ENCODE measurements at regions not wholly inside any gene's neighbourhood (a gene's known extent, or its start where the extent isn't known, plus 50 kb on each side); places are given as distances from the start of the nearest gene placed in this dataset.

DNA sequence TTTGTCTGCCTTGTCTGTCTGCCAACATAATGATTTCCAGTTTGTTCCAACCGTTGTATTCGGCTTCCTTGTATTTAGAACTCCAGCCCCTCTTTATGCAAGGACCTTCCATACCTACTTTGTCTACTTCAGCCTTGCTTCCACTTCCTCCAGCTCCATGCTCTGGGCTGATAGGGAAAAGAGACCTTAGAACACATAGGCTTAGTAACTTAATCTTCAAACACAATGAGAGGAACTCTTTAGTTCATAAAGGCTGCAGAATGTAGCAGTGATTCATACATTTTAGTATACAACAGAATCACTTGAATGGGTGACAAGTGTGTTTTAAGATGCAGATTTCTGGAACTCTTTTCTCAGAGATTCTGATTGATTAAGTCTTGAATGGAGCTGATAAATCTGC lies 102.8 kb upstream of the IFNE start:
- WGBS, 2 donors: 80 to 86% methylated on average over 2 of the region's 2 CpGs
- no peaks in the 10 kb centered on the region for H3K4me1 ChIP-seq (ENCODE audit: control insufficient read depth in 1 of 2, insufficient read depth in 2 of 2, low read length in 2 of 2)
- H3K27me3 ChIP-seq (ENCODE audit: control insufficient read depth in 1 of 2, insufficient read depth in 2 of 2, low read length in 1 of 2): no peaks in the 10 kb centered on the region
- ATAC-seq (ENCODE audit: low FRiP score) (no peak), DNase-seq (no peak)
- intact Hi-C loops (cut with DNase I): no loop called here
- no peak overlapping the region for H3K27ac ChIP-seq (ENCODE audit: low read depth in 1 of 2, low read length in 2 of 2)
- no peaks in the 10 kb centered on the region for H3K9me3 ChIP-seq (ENCODE audit: control insufficient read depth, low read length)
- no peak overlapping the region for H3K4me3 ChIP-seq (ENCODE audit: low read length in 2 of 2)
- H3K36me3 ChIP-seq (ENCODE audit: control insufficient read depth in 1 of 2, insufficient read depth in 2 of 2, low read length in 1 of 2): no peaks in the 10 kb centered on the region

DNA sequence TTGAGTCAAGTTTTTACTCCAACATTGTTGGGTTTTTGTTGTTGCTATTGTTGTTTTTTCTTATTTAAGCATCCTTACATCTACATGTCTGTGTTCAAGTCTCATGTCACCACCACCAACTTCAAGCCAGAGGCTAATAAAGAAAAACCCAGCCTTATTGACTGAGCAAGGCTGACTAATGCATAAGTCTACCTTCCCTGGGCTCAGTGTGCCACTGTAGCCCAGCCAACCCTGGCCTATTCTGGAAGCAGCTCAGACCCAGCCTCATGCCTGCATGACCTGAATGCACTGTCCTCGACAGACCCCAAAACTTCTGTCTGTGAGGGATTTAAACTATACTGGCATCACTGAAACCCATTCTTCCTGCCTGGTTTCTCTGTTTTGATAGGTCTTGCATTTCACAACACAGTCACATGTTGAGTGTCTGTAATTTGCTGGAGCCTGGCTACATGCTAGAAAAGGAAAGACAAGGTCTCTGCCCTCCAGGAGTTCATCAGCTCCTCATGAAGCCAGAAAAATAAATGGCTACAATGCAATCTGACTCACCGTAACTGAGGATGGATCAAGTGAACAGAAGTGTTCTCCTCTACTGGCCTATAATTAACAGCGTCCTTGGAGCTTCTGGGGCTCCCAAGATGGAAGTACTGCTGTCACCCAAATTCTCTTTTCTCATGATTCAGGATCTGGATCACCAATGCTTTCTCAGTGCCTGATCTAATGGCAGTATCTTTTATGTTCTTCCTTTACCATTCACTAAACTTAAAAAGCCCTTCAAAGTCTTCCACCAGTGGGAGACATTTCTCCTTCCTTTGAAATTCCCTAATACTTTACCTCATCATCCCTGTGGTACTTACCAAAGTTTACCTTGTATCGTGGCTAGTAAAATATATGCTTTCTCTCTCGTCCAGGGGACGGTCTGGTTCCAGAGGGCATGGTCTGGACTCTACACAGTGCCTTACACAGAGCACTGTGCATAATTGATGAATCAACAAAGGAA lies 103.9 kb upstream of the IFNE start:
- no peak overlapping the region for H3K27ac ChIP-seq (ENCODE audit: low read depth in 1 of 2, low read length in 2 of 2)
- H3K4me1 ChIP-seq (ENCODE audit: control insufficient read depth in 1 of 2, insufficient read depth in 2 of 2, low read length in 2 of 2): no peaks in the 10 kb centered on the region
- no peaks in the 10 kb centered on the region for H3K9me3 ChIP-seq (ENCODE audit: control insufficient read depth, low read length)
- 76 to 80% methylated on average over 6 of the region's 6 CpGs for WGBS, 2 donors
- no peak overlapping the region for H3K4me3 ChIP-seq (ENCODE audit: low read length in 2 of 2)
- DNase-seq (no peak), ATAC-seq (ENCODE audit: low FRiP score) (no peak)
- no peaks in the 10 kb centered on the region for H3K27me3 ChIP-seq (ENCODE audit: control insufficient read depth in 1 of 2, insufficient read depth in 2 of 2, low read length in 1 of 2)
- intact Hi-C loops (cut with DNase I): no loop called here
- no peaks in the 10 kb centered on the region for H3K36me3 ChIP-seq (ENCODE audit: control insufficient read depth in 1 of 2, insufficient read depth in 2 of 2, low read length in 1 of 2)

DNA sequence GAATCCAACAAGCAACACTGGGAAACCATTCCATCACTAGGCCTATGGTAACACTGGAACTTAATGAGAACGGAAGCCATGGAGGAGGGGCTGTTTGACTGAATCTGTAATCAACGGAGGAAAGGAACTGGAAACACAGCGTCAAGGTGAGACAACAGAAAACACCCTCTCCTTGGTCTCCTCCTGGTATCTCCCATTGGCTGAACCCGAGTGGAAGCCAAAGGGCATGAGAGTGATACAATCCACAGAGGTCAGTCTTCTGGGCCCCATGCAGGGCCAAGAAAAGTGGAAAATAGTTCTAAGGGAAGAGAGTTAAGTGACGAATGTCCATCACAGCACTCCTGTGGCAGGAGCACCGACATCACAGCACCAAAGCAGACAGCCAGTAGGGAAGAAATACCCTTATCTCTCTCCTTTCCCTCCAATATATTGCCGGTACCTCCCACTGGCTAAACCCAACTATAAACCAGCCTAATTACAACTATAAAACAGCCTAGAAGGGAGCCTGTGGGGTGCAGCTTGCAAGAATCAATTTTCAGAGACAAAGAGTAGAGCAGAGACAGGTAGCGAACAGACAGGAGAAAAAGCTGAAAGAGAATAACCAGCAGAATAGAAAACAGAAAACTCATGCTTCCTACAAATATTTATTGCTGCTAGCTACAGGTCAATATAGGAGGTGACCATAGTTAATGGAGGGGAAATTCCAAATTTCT lies 107.4 kb upstream of the IFNE start:
- intact Hi-C loops (cut with DNase I): no loop called here

DNA sequence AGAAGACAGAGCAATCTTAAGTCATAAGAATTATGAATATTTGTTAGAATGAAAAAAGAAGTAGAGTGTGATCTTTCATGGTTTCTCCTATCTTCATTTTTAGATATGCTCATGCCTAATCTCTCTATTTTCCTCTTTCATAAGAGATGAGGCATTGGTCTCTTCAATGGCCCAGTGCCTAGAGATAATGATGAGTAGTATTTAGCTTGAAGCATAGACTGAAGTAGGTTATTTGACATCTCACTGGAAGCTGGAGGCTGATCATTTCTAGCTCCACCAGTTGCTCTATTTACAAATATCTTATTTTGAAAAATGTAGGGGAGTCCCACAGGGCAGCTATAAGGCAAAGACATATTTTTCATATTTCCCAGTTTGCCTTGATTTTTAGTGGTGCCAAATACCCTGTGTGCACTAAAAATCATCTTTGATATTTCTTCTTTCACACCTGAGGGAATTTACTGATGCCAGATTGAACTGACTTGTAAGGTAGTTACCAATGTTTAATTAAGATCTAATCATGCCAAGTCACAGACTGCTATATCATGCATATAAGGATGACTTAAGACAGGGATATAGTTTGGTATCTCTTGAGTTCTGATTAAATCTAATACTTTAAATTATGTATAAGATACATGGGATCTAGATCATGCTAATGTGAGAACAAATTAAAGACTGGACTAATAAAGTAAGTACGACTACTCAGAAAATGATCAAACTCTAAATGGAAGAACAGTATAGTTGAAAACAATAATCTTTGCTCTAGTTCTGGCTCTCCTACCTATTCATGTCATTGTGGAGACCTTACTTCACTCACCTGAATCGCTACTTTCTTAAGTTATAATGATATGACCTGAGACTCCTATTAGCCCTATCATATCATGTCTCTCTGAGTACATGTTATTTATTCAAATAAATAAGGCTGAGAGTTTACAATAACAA lies 108.2 kb upstream of the IFNE start:
- Histone ChIP-seq H3K36me3 (ENCODE audit: control insufficient read depth in 1 of 2, insufficient read depth in 2 of 2, low read length in 1 of 2) (no peaks in the 10 kb centered on the region), H3K4me1 (ENCODE audit: control insufficient read depth in 1 of 2, insufficient read depth in 2 of 2, low read length in 2 of 2) (peaks cover 0 to 2% of the 10 kb centered on the region in 2 donors), H3K27me3 (ENCODE audit: control insufficient read depth in 1 of 2, insufficient read depth in 2 of 2, low read length in 1 of 2) (no peaks in the 10 kb centered on the region), H3K4me3 (ENCODE audit: low read length in 2 of 2) (no peak overlapping the region), H3K9me3 (ENCODE audit: control insufficient read depth, low read length) (no peaks in the 10 kb centered on the region), H3K27ac (ENCODE audit: low read depth in 1 of 2, low read length in 2 of 2) (no peak overlapping the region)
- 92 to 93% methylated on average over 2 of the region's 2 CpGs for WGBS, 2 donors
- ATAC-seq (ENCODE audit: low FRiP score) (no peak), DNase-seq (no peak)
- intact Hi-C loops (cut with DNase I): no loop called here

More for the DNA sequence above, 107.4 kb upstream of the IFNE start:
- no peak overlapping the region for H3K27ac ChIP-seq (ENCODE audit: low read depth in 1 of 2, low read length in 2 of 2)
- peaks cover 0 to 2% of the 10 kb centered on the region in 2 donors for H3K4me1 ChIP-seq (ENCODE audit: control insufficient read depth in 1 of 2, insufficient read depth in 2 of 2, low read length in 2 of 2)
- H3K27me3 ChIP-seq (ENCODE audit: control insufficient read depth in 1 of 2, insufficient read depth in 2 of 2, low read length in 1 of 2): no peaks in the 10 kb centered on the region
- WGBS, 2 donors: 80 to 82% methylated on average over 8 of the region's 8 CpGs
- DNase-seq: no peak
- H3K36me3 ChIP-seq (ENCODE audit: control insufficient read depth in 1 of 2, insufficient read depth in 2 of 2, low read length in 1 of 2): no peaks in the 10 kb centered on the region
- no peak for ATAC-seq (ENCODE audit: low FRiP score)
- no peaks in the 10 kb centered on the region for H3K9me3 ChIP-seq (ENCODE audit: control insufficient read depth, low read length)
- no peak overlapping the region for H3K4me3 ChIP-seq (ENCODE audit: low read length in 2 of 2)

DNA sequence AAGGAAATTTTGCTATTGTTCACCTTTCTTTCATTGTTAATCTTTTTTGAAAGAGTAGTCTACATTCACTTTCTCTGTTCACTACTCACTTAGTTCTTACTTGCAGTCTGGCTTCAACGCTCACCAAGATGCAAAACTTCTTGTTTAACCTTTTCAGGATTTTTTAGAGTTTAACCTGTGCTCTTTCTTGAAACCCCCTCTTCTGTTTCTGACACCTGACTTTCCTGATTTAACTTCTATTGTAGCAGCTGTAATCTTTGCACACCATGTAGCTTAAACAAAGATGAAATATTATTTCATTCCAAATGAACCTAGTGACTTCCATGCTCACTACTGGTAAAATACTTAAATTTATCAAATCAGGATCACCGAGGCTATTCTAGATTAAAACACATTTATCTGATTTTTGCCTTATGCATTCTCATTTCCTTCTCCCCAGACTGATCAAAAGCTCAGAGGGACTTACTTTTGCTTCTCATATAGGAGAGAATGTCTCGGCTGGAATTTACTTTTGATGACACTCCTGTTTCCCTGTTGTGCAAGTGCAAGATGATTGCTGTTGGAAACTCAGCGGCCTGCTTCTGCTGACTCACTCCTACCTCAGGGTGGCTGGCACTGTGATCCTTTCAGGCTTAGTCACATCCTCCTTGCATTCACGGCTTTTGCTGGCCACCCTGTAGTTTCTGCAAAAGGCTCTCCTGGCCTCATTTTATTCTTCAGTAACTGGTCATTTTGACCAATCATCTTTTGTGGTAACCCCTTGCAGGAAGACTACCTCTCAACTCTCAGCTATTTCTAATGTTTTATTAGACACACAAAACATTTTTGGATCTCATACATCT lies 109.3 kb upstream of the IFNE start:
- ATAC-seq (ENCODE audit: low FRiP score) (peak; percentile 71), DNase-seq (peak; percentile 77 to 78)
- intact Hi-C loops (cut with DNase I): no loop called here
- H3K36me3 ChIP-seq (ENCODE audit: control insufficient read depth in 1 of 2, insufficient read depth in 2 of 2, low read length in 1 of 2): no peaks in the 10 kb centered on the region
- 49 to 51% methylated on average over 5 of the region's 5 CpGs for WGBS, 2 donors
- H3K9me3 ChIP-seq (ENCODE audit: control insufficient read depth, low read length): no peaks in the 10 kb centered on the region
- H3K27me3 ChIP-seq (ENCODE audit: control insufficient read depth in 1 of 2, insufficient read depth in 2 of 2, low read length in 1 of 2): no peaks in the 10 kb centered on the region
- no peak overlapping the region for H3K4me3 ChIP-seq (ENCODE audit: low read length in 2 of 2)
- no peak overlapping the region for H3K27ac ChIP-seq (ENCODE audit: low read depth in 1 of 2, low read length in 2 of 2)
- H3K4me1 ChIP-seq (ENCODE audit: control insufficient read depth in 1 of 2, insufficient read depth in 2 of 2, low read length in 2 of 2): peaks cover 0 to 2% of the 10 kb centered on the region in 2 donors

DNA sequence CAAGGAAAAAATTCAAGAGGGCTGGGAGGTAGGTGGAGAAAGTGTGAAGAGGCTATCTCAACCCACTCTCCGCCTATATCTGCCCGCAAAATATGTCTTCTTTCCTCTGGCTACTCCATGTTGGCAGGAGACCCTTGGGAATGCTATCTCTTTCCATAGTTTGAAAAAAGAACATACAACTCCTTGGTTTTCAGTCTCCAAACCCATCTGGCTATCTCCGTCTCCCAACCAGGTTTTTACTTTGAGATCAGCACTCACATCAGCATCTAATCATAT lies 109.9 kb upstream of the IFNE start:
- 91 to 92% methylated on average over 3 of the region's 3 CpGs for WGBS, 2 donors
- Histone ChIP-seq H3K27ac (ENCODE audit: low read depth in 1 of 2, low read length in 2 of 2) (no peak overlapping the region), H3K9me3 (ENCODE audit: control insufficient read depth, low read length) (no peaks in the 10 kb centered on the region), H3K27me3 (ENCODE audit: control insufficient read depth in 1 of 2, insufficient read depth in 2 of 2, low read length in 1 of 2) (no peaks in the 10 kb centered on the region), H3K4me1 (ENCODE audit: control insufficient read depth in 1 of 2, insufficient read depth in 2 of 2, low read length in 2 of 2) (peaks cover 0 to 2% of the 10 kb centered on the region in 2 donors), H3K36me3 (ENCODE audit: control insufficient read depth in 1 of 2, insufficient read depth in 2 of 2, low read length in 1 of 2) (no peaks in the 10 kb centered on the region), H3K4me3 (ENCODE audit: low read length in 2 of 2) (no peak overlapping the region)
- no peak for DNase-seq
- intact Hi-C loops (cut with DNase I): no loop called here
- ATAC-seq (ENCODE audit: low FRiP score): no peak

DNA sequence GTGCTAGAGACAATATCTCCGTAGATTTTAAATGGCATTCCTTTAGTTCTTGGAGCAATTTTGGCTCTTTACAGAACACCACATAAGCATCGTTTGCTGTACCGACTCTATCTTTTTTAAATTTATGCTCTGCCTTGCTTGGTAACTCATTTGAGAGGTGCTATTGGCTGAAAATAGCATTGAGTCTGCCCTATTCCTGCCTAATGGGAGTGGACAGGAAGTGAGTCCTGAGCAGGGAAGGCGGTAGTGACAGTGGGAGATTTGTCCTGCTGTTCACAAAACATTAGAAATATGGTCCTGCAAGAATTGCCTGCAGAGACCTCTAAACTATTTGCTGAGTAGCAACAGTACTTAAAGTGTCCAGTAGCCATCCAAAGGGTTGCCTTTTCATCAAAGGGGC lies 115.2 kb upstream of the IFNE start:
- DNase-seq: no peak
- intact Hi-C loops (cut with DNase I): no loop called here
- no peak overlapping the region for H3K27ac ChIP-seq (ENCODE audit: low read depth in 1 of 2, low read length in 2 of 2)
- H3K4me3 ChIP-seq (ENCODE audit: low read length in 2 of 2): no peak overlapping the region
- 59 to 65% methylated on average over 4 of the region's 4 CpGs for WGBS, 2 donors
- peaks cover 1% of the 10 kb centered on the region for H3K9me3 ChIP-seq (ENCODE audit: control insufficient read depth, low read length)
- peaks cover 0 to 2% of the 10 kb centered on the region in 2 donors for H3K27me3 ChIP-seq (ENCODE audit: control insufficient read depth in 1 of 2, insufficient read depth in 2 of 2, low read length in 1 of 2)
- H3K36me3 ChIP-seq (ENCODE audit: control insufficient read depth in 1 of 2, insufficient read depth in 2 of 2, low read length in 1 of 2): no peaks in the 10 kb centered on the region
- H3K4me1 ChIP-seq (ENCODE audit: control insufficient read depth in 1 of 2, insufficient read depth in 2 of 2, low read length in 2 of 2): no peaks in the 10 kb centered on the region
- ATAC-seq (ENCODE audit: low FRiP score): no peak

DNA sequence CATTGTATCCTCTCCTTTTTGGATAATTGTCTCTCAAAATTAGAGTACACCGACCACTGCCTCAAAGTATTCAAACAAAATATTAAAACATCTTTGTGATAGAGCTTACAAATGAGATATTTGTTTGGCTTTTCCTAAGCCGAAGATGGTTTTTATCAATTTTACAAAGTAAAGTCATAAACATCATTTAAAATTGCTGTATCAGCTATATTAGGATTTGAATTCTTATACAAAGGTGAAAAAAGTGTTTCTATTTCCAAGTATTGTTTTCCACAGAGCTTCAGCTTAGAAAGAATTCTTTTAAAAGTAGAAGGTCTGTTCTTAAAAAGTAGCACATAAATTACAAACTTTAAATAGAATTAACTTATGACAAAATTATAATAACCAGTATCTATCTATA lies 116.6 kb upstream of the IFNE start:
- no peaks in the 10 kb centered on the region for H3K4me1 ChIP-seq (ENCODE audit: control insufficient read depth in 1 of 2, insufficient read depth in 2 of 2, low read length in 2 of 2)
- H3K27me3 ChIP-seq (ENCODE audit: control insufficient read depth in 1 of 2, insufficient read depth in 2 of 2, low read length in 1 of 2): peaks cover 0 to 2% of the 10 kb centered on the region in 2 donors
- no peak overlapping the region for H3K27ac ChIP-seq (ENCODE audit: low read depth in 1 of 2, low read length in 2 of 2)
- no peak for DNase-seq
- intact Hi-C loops (cut with DNase I): no loop called here
- H3K36me3 ChIP-seq (ENCODE audit: control insufficient read depth in 1 of 2, insufficient read depth in 2 of 2, low read length in 1 of 2): no peaks in the 10 kb centered on the region
- ATAC-seq (ENCODE audit: low FRiP score): no peak
- no peak overlapping the region for H3K4me3 ChIP-seq (ENCODE audit: low read length in 2 of 2)
- peaks cover 1% of the 10 kb centered on the region for H3K9me3 ChIP-seq (ENCODE audit: control insufficient read depth, low read length)
- WGBS, 2 donors: 88 to 91% methylated on average over 2 of the region's 2 CpGs

All from aorta (tissue), 5 donors.